Endodermal cell (in vitro differentiated cells): ENCODE measurements at regions not wholly inside any gene's neighbourhood (a gene's known extent, or its start where the extent isn't known, plus 50 kb on each side); places are given as distances from the start of the nearest gene placed in this dataset.
"Not testable (repeated sequence)": the region's sequence is repeated elsewhere in the genome, so short reads cannot be mapped to it uniquely, and the experiment has no call there.

ENCODE experiments used
- DNase-seq: peaks from one replicate; pipeline ENCODE4 v3.0.0-alpha.2; 2017
- H3K27ac ChIP-seq: 2 replicates; pipeline ENCODE4 v1.5.1; 2013; ENCODE audit warnings: mild to moderate bottlenecking, low read depth, low read length, moderate library complexity
- H3K27me3 ChIP-seq: 2 replicates; pipeline ENCODE4 v1.6.1; 2013; ENCODE audit warnings: mild to moderate bottlenecking, low read length, moderate library complexity; ENCODE audit not compliant: insufficient read depth, control insufficient read depth, poor library complexity, severe bottlenecking
- H3K36me3 ChIP-seq: 2 replicates; pipeline ENCODE4 v1.7.0; 2013; ENCODE audit warnings: mild to moderate bottlenecking, low read length, moderate library complexity; ENCODE audit not compliant: control insufficient read depth, insufficient read depth
- H3K4me1 ChIP-seq: one replicate; pipeline ENCODE4 v1.7.0; 2013; ENCODE audit warnings: low read length; ENCODE audit not compliant: control insufficient read depth, insufficient read depth
- H3K4me3 ChIP-seq: 2 replicates; pipeline ENCODE4 v1.5.1; 2013; ENCODE audit warnings: mild to moderate bottlenecking, low read length, moderate library complexity
- H3K9ac ChIP-seq: 2 replicates; pipeline ENCODE4 v1.6.1; 2013; ENCODE audit warnings: mild to moderate bottlenecking, low read length, moderate library complexity; ENCODE audit not compliant: poor library complexity, severe bottlenecking; ENCODE audit errors: extremely low read depth
- H3K9me3 ChIP-seq: 2 replicates; pipeline ENCODE4 v1.6.1; 2013; ENCODE audit warnings: mild to moderate bottlenecking, low read length, moderate library complexity; ENCODE audit not compliant: control insufficient read depth
- H3K27ac Mint-ChIP-seq: 2 replicates; pipeline ENCODE4 v1.8.0; 2020; ENCODE audit warnings: mixed read lengths
- H3K27me3 Mint-ChIP-seq: 2 replicates; pipeline ENCODE4 v1.8.0; 2021; ENCODE audit warnings: mild to moderate bottlenecking, mixed read lengths; ENCODE audit not compliant: insufficient read depth
- H3K36me3 Mint-ChIP-seq: 2 replicates; pipeline ENCODE4 v1.8.0; 2020; ENCODE audit warnings: low read depth, mixed read lengths
- H3K4me1 Mint-ChIP-seq: 2 replicates; pipeline ENCODE4 v1.8.0; 2020; ENCODE audit warnings: mixed read lengths
- H3K4me3 Mint-ChIP-seq: 2 replicates; pipeline ENCODE4 v1.8.0; 2020; ENCODE audit warnings: mild to moderate bottlenecking, moderate library complexity, mixed read lengths
- H3K9me3 Mint-ChIP-seq: 2 replicates; pipeline ENCODE4 v1.8.0; 2020; ENCODE audit warnings: mild to moderate bottlenecking, mixed read lengths
- CTCF ChIP-seq: fragments of 200-600 bp; sonication (generic); conservative IDR thresholded peaks from 2 replicates; pipeline ENCODE4 v1.5.0; 2021; ENCODE audit warnings: antibody characterized with exemption, mild to moderate bottlenecking
- WGBS, 2 experiments: methylation state at CpG; one replicate each; pipeline versions ENCODE4 v1.1.5 to v1.1.7; 2013; ENCODE audit warnings: missing lambda C conversion rate in 2 of 2, mixed read lengths in 1 of 2; ENCODE audit not compliant: insufficient coverage in 1 of 2, insufficient read length in 1 of 2; 5-methylcytosine and 5-hydroxymethylcytosine counted together

DNA sequence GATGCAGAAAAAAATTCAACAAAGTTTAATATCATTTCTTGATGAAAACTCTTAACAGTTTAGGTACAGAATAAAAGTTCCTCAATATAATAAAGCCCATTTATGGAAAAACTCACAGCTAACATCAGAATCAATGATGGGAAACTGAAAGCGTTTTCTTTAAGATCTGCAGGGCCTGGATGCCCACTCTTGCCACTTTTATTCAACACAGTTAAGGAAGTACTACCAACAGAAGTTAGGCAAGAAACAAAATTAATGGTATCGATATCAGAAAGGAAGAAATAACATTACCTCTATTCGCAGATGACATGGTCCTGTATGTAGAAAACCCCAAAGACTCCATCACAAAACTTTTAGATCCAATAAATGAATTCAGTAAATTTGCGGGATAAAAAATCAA lies 542.4 kb upstream of the RGMB start:
- H3K9me3 ChIP-seq = peaks cover 40% of the 10 kb centered on the region
- H3K4me1 Mint-ChIP-seq = no peaks in the 10 kb centered on the region
- no peak overlapping the region for H3K4me3 Mint-ChIP-seq
- no peaks in the 10 kb centered on the region for H3K27me3 Mint-ChIP-seq
- no peaks in the 10 kb centered on the region for H3K4me1 ChIP-seq
- H3K4me3 ChIP-seq = peak overlapping the region; percentile 63
- H3K36me3 ChIP-seq = peaks cover 28% of the 10 kb centered on the region
- no peak overlapping the region for H3K27ac ChIP-seq
- H3K27me3 ChIP-seq = no peaks in the 10 kb centered on the region
- WGBS, 2 experiments = 92 to 94% methylated on average over 2 to 3 of the region's 4 CpGs
- no peak for TF ChIP-seq CTCF
- H3K9me3 Mint-ChIP-seq = peaks cover 45% of the 10 kb centered on the region
- no peak for DNase-seq
- no peak overlapping the region for H3K27ac Mint-ChIP-seq
- H3K36me3 Mint-ChIP-seq = peaks cover 29% of the 10 kb centered on the region
- no peak overlapping the region for H3K9ac ChIP-seq

DNA sequence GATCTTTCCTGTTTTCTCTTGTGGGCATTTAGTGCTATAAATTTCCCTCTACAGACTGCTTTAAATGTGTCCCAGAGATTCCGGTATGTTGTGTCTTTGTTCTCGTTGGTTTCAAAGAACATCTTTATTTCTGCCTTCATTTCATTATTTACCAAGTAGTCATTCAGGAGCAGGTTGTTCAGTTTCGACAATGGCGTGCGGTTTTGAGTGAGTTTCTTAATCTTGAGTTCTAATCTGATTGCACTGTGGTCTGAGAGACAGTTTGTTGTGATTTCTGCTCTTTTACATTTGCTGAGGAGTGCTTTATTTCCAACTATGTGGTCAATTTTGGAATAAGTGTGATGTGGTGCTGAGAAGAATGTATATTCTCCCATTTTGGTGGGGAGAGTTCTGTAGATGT lies 535.7 kb upstream of the RGMB start:
- H3K4me1 ChIP-seq, H3K4me3 ChIP-seq, H3K27me3 ChIP-seq, DNase-seq, H3K27ac ChIP-seq, H3K27me3 Mint-ChIP-seq, H3K4me3 Mint-ChIP-seq, H3K36me3 ChIP-seq, H3K27ac Mint-ChIP-seq, H3K9ac ChIP-seq, H3K4me1 Mint-ChIP-seq: not testable (repeated sequence)
- peaks cover 32% of the 10 kb centered on the region for H3K9me3 ChIP-seq
- 90 to 100% methylated on average over 1 to 5 of the region's 5 CpGs for WGBS, 2 experiments
- Mint-ChIP-seq H3K9me3 (peaks cover 46% of the 10 kb centered on the region), H3K36me3 (peaks cover 26% of the 10 kb centered on the region)

GRCh38 chr5:98243972-98244371 lies 529.5 kb upstream of the RGMB start:
- Histone ChIP-seq H3K4me1 (no peaks in the 10 kb centered on the region), H3K36me3 (peaks cover 13% of the 10 kb centered on the region), H3K9ac (no peak overlapping the region), H3K27ac (no peak overlapping the region), H3K9me3 (peaks cover 19% of the 10 kb centered on the region), H3K27me3 (no peaks in the 10 kb centered on the region), H3K4me3 (no peak overlapping the region)
- WGBS, 2 experiments = no CpG with 5 or more reads among the region's 1 CpG
- Mint-ChIP-seq H3K27ac (no peak overlapping the region), H3K4me3 (no peak overlapping the region), H3K36me3 (peaks cover 14% of the 10 kb centered on the region), H3K9me3 (peaks cover 11% of the 10 kb centered on the region), H3K27me3 (no peaks in the 10 kb centered on the region), H3K4me1 (no peaks in the 10 kb centered on the region)
- TF ChIP-seq CTCF = no peak
- DNase-seq = no peak

GRCh38 chr5:98248949-98249348 lies 524.5 kb upstream of the RGMB start:
- Histone ChIP-seq H3K4me1 (no peaks in the 10 kb centered on the region), H3K9me3 (no peaks in the 10 kb centered on the region), H3K27me3 (no peaks in the 10 kb centered on the region), H3K36me3 (peaks cover 8% of the 10 kb centered on the region), H3K9ac (no peak overlapping the region), H3K27ac (no peak overlapping the region), H3K4me3 (no peak overlapping the region)
- Mint-ChIP-seq H3K9me3 (peaks cover 3% of the 10 kb centered on the region), H3K36me3 (peaks cover 7% of the 10 kb centered on the region), H3K27ac (no peak overlapping the region), H3K4me1 (peaks cover 6% of the 10 kb centered on the region), H3K4me3 (no peak overlapping the region), H3K27me3 (no peaks in the 10 kb centered on the region)
- 80 to 81% methylated on average over 1 to 2 of the region's 2 CpGs for WGBS, 2 experiments
- DNase-seq = no peak
- TF ChIP-seq CTCF = no peak
